Activated CD4-positive, CD25-positive, alpha-beta regulatory T cell treated with anti-CD3 and anti-CD28 coated beads, Interleukin-2, amount 50 U/mL, for 16 hours (primary cell): ENCODE measurements at regions not wholly inside any gene's neighbourhood (a gene's known extent, or its start where the extent isn't known, plus 50 kb on each side); places are given as distances from the start of the nearest gene placed in this dataset.
"Not testable (repeated sequence)": the region's sequence is repeated elsewhere in the genome, so short reads cannot be mapped to it uniquely, and the experiment has no call there.

Source experiments
- DNase-seq: peaks from one replicate; pipeline ENCODE4 v3.0.0-alpha.2; 2020; ENCODE audit warnings: low read depth, low spot score

DNA sequence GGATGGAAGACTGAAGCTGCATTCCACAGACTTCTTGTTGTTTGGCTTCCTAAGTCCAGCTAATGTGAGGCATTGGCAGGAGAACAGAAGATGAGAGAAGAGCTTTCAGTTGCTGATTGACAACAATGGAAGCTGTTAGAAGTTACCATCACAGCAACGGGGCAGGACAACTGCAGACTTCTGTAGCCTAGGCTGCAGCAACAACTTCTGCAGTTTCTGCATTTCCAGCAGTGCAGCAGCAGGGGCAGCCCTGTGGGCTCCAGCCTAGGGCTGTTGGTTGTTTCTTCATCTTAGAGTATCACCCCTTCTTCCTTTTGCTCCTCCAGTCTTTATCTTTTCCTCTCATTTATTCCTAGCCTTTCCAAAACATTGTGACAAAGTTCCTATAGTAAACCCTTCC, 528.8 kb upstream of the PTGER4 start:
- no peak for DNase-seq

DNA sequence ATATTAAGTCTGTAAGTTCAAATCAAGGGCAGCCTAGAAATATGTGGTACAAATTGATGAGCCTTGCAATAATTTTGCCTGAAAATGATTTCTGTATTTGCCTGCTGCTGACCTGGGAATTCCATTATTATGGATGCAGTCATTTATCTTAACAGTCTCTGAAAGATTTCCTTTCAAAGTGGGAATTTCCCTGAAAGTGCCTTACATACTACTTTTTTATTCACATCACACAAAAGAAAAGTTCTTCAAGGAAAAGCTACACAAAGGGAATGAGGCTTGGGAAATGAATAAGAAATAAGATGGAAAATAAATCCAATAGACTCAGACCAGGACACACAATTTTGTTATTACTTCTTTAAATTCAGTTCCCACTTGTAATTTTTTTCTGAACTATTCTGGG, 537.8 kb upstream of the PTGER4 start:
- no peak for DNase-seq

DNA sequence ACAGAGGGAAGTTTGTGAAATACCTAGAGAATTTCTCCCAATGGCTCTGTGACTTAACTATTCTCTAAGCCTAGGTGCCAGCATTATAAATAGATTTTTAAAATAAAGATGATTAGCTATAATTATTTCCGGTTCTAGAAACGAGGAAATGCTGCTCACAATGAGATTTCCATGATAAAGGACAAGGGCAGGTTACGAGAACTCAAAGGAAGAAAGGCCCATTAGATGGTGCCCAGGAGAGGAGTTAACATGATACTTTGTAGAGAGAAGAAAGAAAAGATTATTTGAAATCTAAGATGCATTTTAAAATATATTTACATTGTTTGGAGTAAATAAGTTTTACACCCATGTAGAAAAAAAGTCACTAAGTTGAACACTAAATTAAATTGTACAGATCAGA, 538.3 kb upstream of the PTGER4 start:
- no peak for DNase-seq

DNA sequence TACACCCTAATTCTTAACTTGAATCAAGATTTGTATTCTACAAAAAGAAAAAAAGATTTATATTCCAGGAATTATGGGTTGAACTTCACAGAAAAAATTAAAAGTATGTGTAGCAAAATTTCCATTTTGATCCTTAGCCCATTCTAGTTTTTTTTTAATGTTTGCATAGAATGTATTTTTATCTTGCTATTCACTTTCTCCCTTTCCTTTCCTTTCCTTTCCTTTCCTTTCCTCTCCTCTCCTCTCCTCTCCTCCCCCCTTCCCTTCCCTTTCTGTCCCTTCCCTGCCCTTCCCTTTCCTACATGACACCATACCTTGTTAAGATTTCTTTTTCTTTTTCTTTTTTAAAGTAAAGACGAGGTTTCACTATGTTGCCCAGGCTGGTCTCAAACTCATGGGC, 542.5 kb upstream of the PTGER4 start:
- DNase-seq = no peak

DNA sequence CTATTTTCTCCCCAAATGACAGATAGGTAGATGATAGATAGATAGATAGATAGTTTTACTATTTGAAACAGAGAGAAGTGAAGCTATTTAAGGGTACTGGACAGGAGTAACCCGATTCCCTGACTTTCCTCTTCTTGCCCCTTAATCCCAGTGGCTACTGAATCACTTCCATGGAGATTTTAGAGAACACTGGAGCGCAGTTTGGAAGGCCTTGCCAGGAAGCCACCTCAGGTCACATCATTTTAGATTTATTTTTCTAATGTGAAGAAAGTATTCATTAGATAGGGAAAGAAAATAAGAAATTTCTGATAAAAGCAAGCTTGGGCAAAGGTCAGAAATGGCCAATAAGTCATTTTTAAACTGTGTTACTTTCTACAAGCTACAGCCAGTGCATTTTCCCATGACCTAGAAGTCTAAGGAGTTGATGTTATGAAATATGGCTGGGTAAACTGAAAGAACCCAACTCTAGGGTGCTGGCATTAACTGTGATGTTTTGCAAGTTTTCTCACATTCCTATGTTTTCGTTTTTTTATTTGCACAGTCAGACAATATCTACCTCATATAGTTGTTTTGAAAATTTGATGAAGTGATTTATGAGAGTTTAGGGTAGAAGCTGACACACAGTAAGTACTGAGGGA, 544.7 kb upstream of the PTGER4 start:
- DNase-seq = no peak

DNA sequence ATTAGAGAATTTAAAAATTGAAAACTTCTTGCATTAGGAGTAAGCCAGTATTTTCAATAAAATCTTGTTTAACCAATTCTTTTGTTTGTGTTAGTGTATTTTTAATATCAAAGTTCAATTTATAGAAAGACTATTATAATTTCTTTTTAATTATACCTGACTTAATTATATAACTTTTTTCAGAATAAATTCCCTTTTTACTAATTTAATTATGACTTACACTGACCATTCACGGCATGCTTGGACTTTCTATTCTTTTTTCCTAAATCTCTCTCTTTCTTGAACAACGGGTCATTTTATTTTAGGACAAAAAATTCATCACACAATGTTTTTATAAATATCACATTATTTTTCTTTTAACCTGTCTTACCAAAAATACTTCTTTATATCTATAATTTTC, 555.3 kb upstream of the PTGER4 start:
- DNase-seq = no peak

DNA sequence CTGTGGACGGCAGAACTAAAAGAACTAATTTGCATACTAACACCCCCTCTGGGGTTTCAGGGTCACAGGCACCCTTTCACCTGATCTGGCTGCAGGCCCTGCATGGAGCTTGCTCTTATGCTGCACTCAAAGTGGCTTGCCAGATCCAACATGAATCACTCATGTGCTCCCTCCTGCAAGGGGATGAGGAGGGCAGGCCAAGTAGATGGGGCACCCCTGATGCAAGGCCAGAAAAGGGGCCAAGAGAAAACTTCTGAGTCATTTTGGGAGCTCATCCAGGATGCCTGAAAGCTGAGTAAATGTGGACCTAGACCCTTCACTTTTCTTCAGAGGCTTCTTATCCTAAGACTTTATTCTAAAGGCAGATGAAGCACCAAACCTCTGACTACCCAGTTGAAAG, 558.5 kb upstream of the PTGER4 start:
- no peak for DNase-seq

DNA sequence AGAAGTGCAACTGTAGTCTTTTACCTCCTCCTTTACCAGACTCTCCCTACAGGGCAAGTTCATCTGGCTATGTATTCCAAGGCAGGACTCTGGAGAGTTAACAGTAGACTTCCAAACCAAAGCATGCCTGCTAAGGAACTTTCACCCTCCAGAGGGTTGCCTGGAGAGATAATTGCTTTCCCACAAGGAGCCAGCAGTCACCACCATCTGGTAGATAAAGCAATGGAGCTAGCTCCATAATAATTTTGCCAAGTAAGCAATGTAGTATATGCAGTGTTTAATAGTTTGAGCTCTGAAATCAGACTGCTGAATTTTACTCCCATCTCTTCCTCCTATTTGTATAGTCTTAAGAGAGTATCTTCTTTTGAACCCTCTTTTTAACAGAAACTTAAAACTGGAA, 566.8 kb upstream of the PTGER4 start:
- no peak for DNase-seq

DNA sequence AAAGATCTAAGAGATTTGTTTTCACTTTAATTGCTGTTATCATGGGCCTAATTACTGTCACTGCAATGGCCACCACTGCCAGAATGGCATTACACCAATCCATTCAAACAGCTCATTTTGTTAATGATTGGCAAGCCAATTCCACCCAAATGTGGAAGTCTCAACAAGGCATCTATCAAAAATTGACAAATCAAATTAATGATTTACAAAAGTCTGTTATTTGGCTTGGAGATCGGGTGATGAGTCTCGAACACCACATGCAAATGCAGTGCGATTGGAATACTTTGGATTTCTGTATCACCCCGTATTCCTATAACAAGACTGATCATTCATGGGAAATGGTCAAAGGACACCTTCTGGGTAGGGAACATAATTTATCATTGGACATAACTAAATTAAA, 568.7 kb upstream of the PTGER4 start:
- not testable (repeated sequence) for DNase-seq

DNA sequence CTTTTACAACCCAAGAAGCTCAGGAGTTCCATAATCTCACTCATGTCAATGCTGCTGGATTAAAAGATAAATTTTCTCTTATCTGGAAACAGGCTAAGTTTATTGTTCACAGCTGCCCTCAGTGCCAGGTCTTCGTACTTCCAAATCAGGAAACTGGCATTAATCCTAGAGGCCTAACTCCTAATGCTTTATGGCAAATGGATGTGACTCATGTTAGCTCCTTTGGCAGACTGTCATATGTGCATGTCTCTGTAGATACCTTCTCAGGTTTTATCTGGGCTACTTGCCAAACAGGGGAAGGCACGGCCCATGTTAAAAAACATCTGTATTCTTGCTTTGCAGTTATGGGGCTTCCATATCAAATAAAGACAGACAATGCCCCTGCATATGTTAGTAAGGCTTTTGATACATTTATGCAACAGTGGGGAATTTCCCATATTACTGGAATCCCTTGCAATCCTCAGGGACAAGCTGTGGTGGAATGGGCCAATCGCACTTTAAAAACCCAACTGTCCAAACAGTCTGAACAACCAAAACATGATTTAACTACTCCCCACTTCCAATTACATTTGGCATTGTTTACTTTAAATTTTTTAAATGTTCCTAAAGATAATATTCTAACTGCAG, 570.8 kb upstream of the PTGER4 start:
- DNase-seq = not testable (repeated sequence)

DNA sequence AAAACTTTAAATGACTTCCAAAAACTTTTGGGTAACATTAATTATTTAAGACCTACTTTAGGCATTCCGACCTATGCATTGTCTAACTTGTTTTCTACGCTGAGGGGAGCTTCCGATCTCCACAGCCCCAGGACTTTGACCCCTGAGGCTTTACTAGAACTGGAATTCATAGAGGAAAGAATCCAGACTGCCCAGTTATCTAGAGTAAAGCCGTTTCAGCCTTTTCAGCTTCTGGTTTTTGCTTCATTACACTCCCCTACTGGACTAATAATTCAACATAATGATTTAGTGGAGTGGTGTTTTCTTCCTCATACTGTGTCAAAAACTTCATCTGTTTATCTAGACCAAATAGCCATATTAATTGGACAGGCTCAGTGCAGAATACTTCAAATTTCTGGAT, 571.9 kb upstream of the PTGER4 start:
- DNase-seq = not testable (repeated sequence)

DNA sequence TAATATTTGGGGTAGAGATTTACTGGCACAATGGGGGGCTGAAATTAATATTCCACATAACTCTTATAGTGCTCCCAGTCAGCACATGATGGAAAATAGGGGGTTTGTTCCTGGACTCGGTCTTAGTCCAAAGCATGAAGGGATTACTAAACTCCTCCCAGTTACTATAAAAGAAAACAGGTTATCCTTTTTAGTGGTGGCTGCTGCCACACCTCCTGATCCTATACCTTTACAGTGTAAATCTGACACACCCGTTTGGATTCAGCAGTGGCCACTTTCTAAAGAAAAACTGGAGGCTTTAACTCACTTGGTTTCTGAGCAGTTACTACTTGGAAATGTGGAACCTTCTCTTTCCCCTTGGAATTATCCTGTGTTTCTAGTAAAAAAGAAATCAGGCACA, 572.9 kb upstream of the PTGER4 start:
- DNase-seq = no peak

DNA sequence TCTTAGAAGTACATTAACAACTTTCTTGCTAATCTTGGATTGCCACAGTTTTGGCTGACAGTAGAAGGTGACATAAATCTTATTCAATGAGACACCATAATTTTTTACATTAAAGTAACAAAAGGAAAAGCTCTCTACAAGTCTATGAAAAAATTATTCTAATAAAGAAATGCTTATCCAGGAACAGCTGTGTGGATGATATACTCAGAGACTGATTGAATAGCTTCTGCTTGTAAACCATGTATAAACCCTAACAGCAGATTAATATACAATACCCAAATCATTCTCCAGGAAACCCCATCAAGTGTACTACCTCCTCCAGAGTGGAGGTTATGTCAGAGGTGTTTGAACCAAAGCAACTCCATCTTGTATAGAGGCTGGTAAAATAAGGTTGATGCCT, 581.4 kb upstream of the PTGER4 start:
- no peak for DNase-seq

DNA sequence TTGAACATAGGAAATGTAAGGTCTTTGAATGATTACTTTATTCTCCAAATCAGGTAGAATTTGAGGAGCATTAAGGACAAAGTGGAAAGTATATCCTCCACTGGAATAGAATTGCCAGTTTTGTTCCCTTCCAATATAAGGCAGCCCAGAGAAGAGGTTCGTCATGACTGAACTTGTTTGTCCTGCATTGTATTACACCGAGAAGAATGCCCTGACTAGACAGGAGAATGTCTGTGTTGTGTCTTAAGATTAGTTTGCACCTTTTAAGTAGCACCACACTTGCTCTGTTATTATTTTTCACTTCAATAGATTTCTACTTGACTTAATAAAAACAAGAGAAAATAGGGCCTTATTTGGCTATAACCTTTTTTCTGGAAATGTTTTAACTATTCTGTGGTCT, 586.2 kb upstream of the PTGER4 start:
- DNase-seq = no peak

DNA sequence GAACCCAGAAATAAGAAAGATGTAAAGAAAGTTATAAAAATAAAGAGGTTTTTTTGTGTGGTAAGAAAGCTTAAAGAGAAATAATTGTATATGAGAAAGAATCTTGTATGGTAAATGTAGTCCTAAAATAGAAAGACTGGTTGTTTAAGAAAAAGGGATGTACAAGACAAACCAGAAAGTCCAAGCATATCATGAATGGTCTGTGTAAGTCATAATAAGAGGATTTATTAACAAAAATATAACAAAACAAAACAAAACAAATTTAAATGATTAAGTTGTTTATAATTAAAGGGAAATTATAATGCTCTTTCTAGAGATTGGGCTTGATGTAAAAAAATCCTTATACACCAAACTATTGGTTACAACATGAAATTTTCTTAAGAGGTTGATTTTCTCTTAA, 590.4 kb upstream of the PTGER4 start:
- DNase-seq = no peak

DNA sequence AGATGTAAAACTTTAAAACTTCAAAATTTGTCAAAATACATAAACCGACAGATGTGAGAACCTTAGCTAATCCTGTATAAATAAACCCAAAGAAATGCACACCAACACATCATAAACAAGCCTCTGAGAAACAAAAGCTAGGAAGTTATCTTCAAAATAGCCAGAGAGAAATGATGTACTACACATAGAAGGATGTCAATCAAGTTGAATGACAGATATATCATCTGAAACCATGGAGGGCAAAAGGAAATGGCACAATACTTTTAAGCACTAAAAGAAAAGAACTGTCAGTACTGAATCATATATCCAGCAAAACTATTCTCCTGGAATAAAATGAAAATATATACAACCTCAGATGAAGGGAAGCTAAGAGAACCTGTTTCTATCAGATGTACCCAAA, 595.1 kb upstream of the PTGER4 start:
- DNase-seq = no peak

DNA sequence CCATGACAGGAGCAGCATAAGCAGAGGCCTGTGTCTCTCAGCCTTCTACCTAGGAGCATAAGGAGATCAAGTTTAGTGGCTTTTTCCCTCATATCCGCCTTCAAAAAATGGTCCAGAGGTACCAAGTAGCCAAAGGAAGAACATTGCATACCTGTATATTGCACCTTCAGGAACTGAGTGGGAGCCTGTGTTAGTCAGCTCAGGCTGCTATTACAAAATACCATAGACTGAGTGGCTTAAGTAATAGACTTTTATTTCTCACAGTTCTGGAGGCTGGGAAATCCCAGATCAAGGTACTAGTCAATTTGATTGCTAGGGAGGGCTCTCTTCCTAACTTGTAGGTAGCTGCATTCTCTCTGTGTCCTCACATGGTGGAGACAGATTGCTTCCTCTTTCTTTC, 597.4 kb upstream of the PTGER4 start:
- DNase-seq = no peak

DNA sequence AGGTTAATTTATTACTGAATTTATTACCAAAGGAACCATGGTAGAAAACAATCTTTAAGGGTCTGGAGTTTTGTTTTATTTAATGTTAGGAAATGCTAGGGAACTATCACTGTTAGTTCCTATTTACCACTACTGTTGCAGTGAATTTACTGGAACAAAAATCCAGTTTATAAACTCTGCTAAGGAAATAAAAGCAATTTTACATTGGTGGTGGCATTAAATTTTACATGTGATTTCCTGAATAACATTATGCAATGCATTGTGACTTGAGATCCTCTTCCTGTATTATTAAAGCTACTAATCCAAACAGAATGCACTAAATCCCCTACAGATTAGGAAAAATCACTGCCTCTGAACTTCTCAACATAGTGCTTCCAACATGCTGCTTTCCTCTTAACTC, 599.5 kb upstream of the PTGER4 start:
- no peak for DNase-seq

DNA sequence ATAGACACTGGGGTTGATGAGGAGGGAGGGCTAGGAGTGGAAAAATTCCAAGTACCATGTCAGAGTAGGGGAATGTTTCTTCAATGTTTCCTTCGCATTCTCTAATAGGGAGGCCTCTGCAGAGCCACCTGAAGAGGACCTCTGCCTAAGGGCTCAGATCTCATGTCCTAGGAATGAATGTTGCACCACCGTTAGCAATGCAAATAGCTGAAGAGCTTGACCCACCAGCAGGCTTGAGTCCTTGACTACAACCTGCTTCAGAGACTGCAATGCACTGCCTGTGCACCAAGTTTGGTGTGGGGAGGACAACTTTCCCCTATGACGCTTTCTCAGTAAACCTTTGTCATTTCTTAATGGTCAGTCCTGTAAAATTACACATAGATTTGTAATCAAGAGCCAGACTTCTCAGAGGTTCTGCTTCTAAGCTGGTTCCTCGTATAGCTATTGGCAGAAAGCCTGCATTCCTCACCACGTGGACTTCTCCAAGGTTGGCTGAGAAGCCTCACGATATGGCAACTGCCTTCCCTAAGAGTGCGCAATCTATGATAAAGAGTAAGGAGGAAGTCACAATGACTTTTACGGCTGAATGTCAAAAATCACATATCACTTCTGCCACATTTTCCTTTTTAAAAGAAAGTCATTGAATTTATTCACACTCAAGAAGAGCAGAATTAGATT, 600.7 kb upstream of the PTGER4 start:
- DNase-seq = no peak

DNA sequence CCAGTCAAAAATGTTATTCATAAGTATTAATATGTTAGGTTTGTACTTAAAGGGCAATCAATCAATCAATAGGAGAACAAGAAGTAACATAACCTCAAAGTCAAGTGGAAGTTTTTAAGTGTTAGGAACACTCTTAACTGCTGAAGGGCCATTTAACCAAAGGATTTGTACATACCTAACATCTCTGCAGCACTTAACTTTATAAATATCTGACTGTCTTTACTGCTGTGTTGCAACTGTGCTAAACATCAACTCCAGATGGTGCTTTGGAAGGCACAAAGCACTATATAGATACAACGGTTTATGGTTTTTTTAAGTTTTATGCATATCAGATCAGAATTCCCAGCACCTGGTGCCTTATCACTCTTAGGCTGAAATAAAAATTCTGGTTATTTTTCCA, 604.9 kb upstream of the PTGER4 start:
- no peak for DNase-seq

DNA sequence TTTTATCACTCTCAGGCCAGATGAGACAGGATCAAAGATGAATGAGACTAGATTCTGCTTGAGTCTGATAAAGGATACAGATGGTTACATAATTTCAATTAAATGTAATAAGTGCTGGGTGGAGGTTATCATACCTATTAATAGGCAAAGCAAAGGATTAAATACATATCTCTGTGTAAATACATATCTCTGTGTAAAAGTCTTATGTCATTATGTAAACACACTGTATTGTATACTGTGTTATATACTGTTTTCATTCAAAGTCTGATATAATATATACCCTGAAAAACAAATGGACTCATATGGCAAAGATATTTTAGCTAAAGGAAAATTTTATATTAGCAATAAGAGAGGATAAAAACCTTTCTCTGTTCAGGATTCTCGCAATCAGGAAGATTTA, 605.8 kb upstream of the PTGER4 start:
- no peak for DNase-seq

DNA sequence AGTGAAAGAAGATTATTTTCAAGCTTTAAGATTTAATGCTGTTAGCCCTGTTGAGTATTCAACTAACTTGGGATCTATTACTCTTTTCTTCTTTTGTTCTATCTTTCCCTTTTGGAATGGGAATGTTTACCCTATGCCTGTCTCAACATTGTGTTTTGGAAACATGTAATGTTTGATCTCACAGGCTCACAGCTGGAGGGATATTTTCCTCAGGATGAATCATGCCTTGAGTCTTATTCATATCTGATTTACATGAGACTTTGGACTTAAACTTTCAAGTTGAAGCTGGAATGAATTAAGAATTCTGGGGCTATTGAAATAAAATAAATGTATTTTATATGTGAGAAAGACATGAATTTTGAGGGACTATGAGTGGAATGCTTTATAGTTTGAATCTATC, 607.8 kb upstream of the PTGER4 start:
- DNase-seq = no peak

DNA sequence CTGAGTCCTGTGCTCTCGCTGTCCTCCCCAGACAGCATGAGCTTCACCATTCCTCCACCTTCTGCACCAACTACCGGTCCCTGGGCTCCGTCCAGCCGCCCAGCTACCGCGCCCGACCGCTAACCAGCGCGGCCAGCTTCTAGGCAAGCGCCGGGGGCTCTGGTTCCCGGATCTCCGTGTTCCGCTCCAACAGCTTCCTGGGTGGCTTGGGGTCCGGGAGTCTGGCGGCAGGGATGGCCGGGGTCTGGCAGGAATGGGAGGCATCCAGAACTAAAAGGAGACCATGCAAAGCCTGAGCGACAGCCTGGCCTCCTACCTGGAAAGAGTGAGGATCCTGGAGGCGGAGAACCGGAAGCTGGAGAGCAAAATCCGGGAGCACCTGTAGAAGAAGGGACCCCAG, 613.1 kb upstream of the PTGER4 start:
- DNase-seq = no peak
